ENCODE measurements at regions not wholly inside any gene's neighbourhood (a gene's known extent, or its start where the extent isn't known, plus 50 kb on each side); places are given as distances from the start of the nearest gene placed in this dataset.
A peak's percentile ranks its signal among the peaks of the same experiment; 100 is the strongest.

GRCh38 chr1:218108034-218108433, 177.1 kb upstream of the RRP15 start:
- no peak overlapping the region for H3K4me2 ChIP-seq
- no peaks in the 10 kb centered on the region for H3K79me2 ChIP-seq (ENCODE audit: low read depth)
- no peaks in the 10 kb centered on the region for H4K20me1 ChIP-seq (ENCODE audit: insufficient read depth)
- ChIA-PET POLR2A (ENCODE audit: unreplicated experiment) (no interaction called here), CTCF (no interaction called here)
- H3K27me3 ChIP-seq (ENCODE audit: insufficient read depth, low read depth): no peaks in the 10 kb centered on the region
- H3K36me3 ChIP-seq (ENCODE audit: low read depth): no peaks in the 10 kb centered on the region
- no peaks in the 10 kb centered on the region for H3K9me3 ChIP-seq (ENCODE audit: insufficient read depth, low read depth)
- peaks cover 5% of the 10 kb centered on the region for H3K4me1 ChIP-seq (replicated peaks; ENCODE audit: insufficient read depth)
- no peak overlapping the region for H3K27ac ChIP-seq
- no peak overlapping the region for H2AFZ ChIP-seq
- no TSS peak for BruUV-seq (replicated peaks)
- no peak overlapping the region for H3K4me3 ChIP-seq
- H3K9me2 ChIP-seq (ENCODE audit: insufficient read depth): no peaks in the 10 kb centered on the region
- no peak for DNase-seq
- TF ChIP-seq EZH2 (IDR thresholded peaks at IDR 0.05; ENCODE audit: low read depth) (no peak), CTCF (conservative IDR thresholded peaks at IDR 0.05) (no peak)
- H3F3A ChIP-seq (ENCODE audit: insufficient read depth, low read depth): no peaks in the 10 kb centered on the region
- intact Hi-C loops (cut with micrococcal nuclease; ENCODE audit: unreplicated experiment): no loop called here

GRCh38 chr1:218112862-218113261, 172.2 kb upstream of the RRP15 start:
- H3K9me2 ChIP-seq (ENCODE audit: insufficient read depth): no peaks in the 10 kb centered on the region
- no peak overlapping the region for H3K4me3 ChIP-seq
- intact Hi-C loops (cut with micrococcal nuclease; ENCODE audit: unreplicated experiment): no loop called here
- CTCF ChIA-PET: no interaction called here
- H3K79me2 ChIP-seq (ENCODE audit: low read depth): no peaks in the 10 kb centered on the region
- H3K4me1 ChIP-seq (replicated peaks; ENCODE audit: insufficient read depth): peaks cover 15% of the 10 kb centered on the region
- no peaks in the 10 kb centered on the region for H3F3A ChIP-seq (ENCODE audit: insufficient read depth, low read depth)
- H3K27ac ChIP-seq: peak overlapping the region; percentile 14; the same call in 1 of the 2 replicates
- BruUV-seq (replicated peaks): no TSS peak
- DNase-seq: no peak
- peak overlapping the region; percentile 29 for H3K4me2 ChIP-seq
- POLR2A ChIA-PET (ENCODE audit: unreplicated experiment): interaction anchor here (0.6 kb wide), 1 partner anchor 181 kb away, joined by 5 read pairs; no protein-coding TSS in a partner anchor
- H4K20me1 ChIP-seq (ENCODE audit: insufficient read depth): no peaks in the 10 kb centered on the region
- TF ChIP-seq CTCF (conservative IDR thresholded peaks at IDR 0.05) (no peak), EZH2 (IDR thresholded peaks at IDR 0.05; ENCODE audit: low read depth) (no peak)
- H3K36me3 ChIP-seq (ENCODE audit: low read depth): no peaks in the 10 kb centered on the region
- H3K9me3 ChIP-seq (ENCODE audit: insufficient read depth, low read depth): no peaks in the 10 kb centered on the region
- H2AFZ ChIP-seq: 0 out of 2 replicates have a peak overlapping the region, but pooled peaks have one; percentile 46
- no peaks in the 10 kb centered on the region for H3K27me3 ChIP-seq (ENCODE audit: insufficient read depth, low read depth)

GRCh38 chr1:218123968-218124367, 161.1 kb upstream of the RRP15 start:
- H3K9me2 ChIP-seq (ENCODE audit: insufficient read depth): no peaks in the 10 kb centered on the region
- no peak overlapping the region for H3K27ac ChIP-seq
- TF ChIP-seq EZH2 (IDR thresholded peaks at IDR 0.05; ENCODE audit: low read depth) (no peak), CTCF (conservative IDR thresholded peaks at IDR 0.05) (no peak)
- CTCF ChIA-PET: no interaction called here
- no peaks in the 10 kb centered on the region for H3K36me3 ChIP-seq (ENCODE audit: low read depth)
- H3K4me3 ChIP-seq: no peak overlapping the region
- H2AFZ ChIP-seq: no peak overlapping the region
- H3K79me2 ChIP-seq (ENCODE audit: low read depth): no peaks in the 10 kb centered on the region
- H3K4me1 ChIP-seq (replicated peaks; ENCODE audit: insufficient read depth): no peaks in the 10 kb centered on the region
- no peak overlapping the region for H3K4me2 ChIP-seq
- no peaks in the 10 kb centered on the region for H3K9me3 ChIP-seq (ENCODE audit: insufficient read depth, low read depth)
- intact Hi-C loops (cut with micrococcal nuclease; ENCODE audit: unreplicated experiment): no loop called here
- POLR2A ChIA-PET (ENCODE audit: unreplicated experiment): no interaction called here
- no peak for DNase-seq
- no peaks in the 10 kb centered on the region for H4K20me1 ChIP-seq (ENCODE audit: insufficient read depth)
- no peaks in the 10 kb centered on the region for H3K27me3 ChIP-seq (ENCODE audit: insufficient read depth, low read depth)
- BruUV-seq (replicated peaks): no TSS peak
- no peaks in the 10 kb centered on the region for H3F3A ChIP-seq (ENCODE audit: insufficient read depth, low read depth)

Data from PC-9 (cell line).